ENCODE measurements at regions not wholly inside any gene's neighbourhood (a gene's known extent, or its start where the extent isn't known, plus 50 kb on each side); places are given as distances from the start of the nearest gene placed in this dataset.

DNA sequence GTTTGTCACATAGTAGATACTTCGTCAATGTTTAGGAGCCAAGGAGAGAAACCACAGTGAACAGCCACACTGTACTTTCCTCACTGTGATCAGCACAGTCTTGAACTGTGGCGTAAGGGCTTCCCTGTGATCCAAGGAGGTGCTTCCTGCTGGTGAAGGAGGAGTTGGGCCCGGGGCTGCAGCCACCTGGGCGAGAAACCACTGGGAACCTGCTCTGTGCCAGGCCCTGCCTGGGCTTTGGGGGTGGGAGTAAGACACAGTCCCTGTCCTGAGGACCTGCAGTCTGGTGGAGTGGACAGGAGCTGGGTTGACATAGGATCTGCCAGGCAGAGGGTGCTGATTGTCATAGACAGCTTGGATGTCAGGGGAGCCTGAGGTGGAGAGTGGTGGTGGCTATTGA lies 60.5 kb upstream of the MRPS22 start:
- TF ChIP-seq CTCF (IDR thresholded peaks at IDR 0.05) (no peak), POLR2A (IDR thresholded peaks at IDR 0.05) (no peak)
